Karpas-422 (cell line): ENCODE measurements at regions not wholly inside any gene's neighbourhood (a gene's known extent, or its start where the extent isn't known, plus 50 kb on each side); places are given as distances from the start of the nearest gene placed in this dataset.

Source experiments
- DNase-seq: peaks from one replicate; pipeline ENCODE4 v3.0.0-alpha.2; 2015
- H2AFZ ChIP-seq: fragments of 200-600 bp; sonication (generic); 2 replicates; pipeline ENCODE4 v1.6.1; 2014; ENCODE audit warnings: antibody characterized with exemption, low read length, mixed read lengths
- H3K27ac ChIP-seq: fragments of 200-600 bp; sonication (generic); 2 replicates; pipeline ENCODE4 v1.5.1; 2014; ENCODE audit warnings: mild to moderate bottlenecking, low read length, moderate library complexity
- H3K27me3 ChIP-seq: fragments of 200-600 bp; sonication (generic); 2 replicates; pipeline ENCODE4 v1.6.1; 2014; ENCODE audit warnings: low read length, mixed read lengths
- H3K36me3 ChIP-seq: fragments of 200-600 bp; sonication (generic); 2 replicates; pipeline ENCODE4 v1.6.1; 2014; ENCODE audit warnings: low read length, mixed read lengths; ENCODE audit not compliant: insufficient read depth
- H3K4me1 ChIP-seq: fragments of 200-600 bp; sonication (generic); 2 replicates; pipeline ENCODE4 v1.6.1; 2014; ENCODE audit warnings: mild to moderate bottlenecking, low read length, mixed read lengths
- H3K4me2 ChIP-seq: fragments of 200-600 bp; sonication (generic); 2 replicates; pipeline ENCODE4 v1.6.1; 2014; ENCODE audit warnings: low read length, low read depth, mild to moderate bottlenecking; ENCODE audit not compliant: poor library complexity, severe bottlenecking
- H3K4me3 ChIP-seq: fragments of 200-600 bp; sonication (generic); 2 replicates; pipeline ENCODE4 v1.5.1; 2014; ENCODE audit warnings: mild to moderate bottlenecking, antibody characterized with exemption, low read length, mixed read lengths
- H3K79me2 ChIP-seq: fragments of 200-600 bp; sonication (generic); 2 replicates; pipeline ENCODE4 v1.6.1; 2014; ENCODE audit warnings: mild to moderate bottlenecking, low read length, mixed read lengths
- H3K9ac ChIP-seq: fragments of 200-600 bp; sonication (generic); 2 replicates; pipeline ENCODE4 v1.6.0; 2014; ENCODE audit warnings: low read length
- H3K9me2 ChIP-seq: fragments of 200-600 bp; sonication (generic), shearing (Covaris generic); replicated peaks from 2 replicates; pipeline ENCODE4 v1.6.0; 2014; ENCODE audit warnings: mild to moderate bottlenecking, low read length, moderate library complexity; ENCODE audit not compliant: insufficient read depth
- H3K9me3 ChIP-seq: fragments of 300-700, 200-600 bp; sonication (generic); 2 replicates; pipeline ENCODE4 v1.6.1; 2014; ENCODE audit warnings: low read length, mixed read lengths
- H4K20me1 ChIP-seq: fragments of 200-600 bp; sonication (generic); 2 replicates; pipeline ENCODE4 v1.6.1; 2014; ENCODE audit warnings: mild to moderate bottlenecking, antibody characterized with exemption, low read length, low read depth; ENCODE audit not compliant: insufficient read depth

GRCh38 chr21:41565550-41565949 lies 57.6 kb upstream of the TMPRSS2 start:
- Histone ChIP-seq H3K27me3 (no peaks in the 10 kb centered on the region), H3K79me2 (no peaks in the 10 kb centered on the region), H3K9me3 (no peaks in the 10 kb centered on the region), H4K20me1 (no peaks in the 10 kb centered on the region), H2AFZ (no peak overlapping the region), H3K4me1 (no peaks in the 10 kb centered on the region), H3K9me2 (no peaks in the 10 kb centered on the region), H3K9ac (no peak overlapping the region), H3K36me3 (no peaks in the 10 kb centered on the region), H3K4me3 (no peak overlapping the region), H3K27ac (no peak overlapping the region), H3K4me2 (no peak overlapping the region)
- no peak for DNase-seq

GRCh38 chr21:41564871-41565274 lies 56.9 kb upstream of the TMPRSS2 start:
- Histone ChIP-seq H3K27ac (no peak overlapping the region), H3K36me3 (no peaks in the 10 kb centered on the region), H3K4me3 (no peak overlapping the region), H3K9me3 (no peaks in the 10 kb centered on the region), H3K4me1 (no peaks in the 10 kb centered on the region), H2AFZ (no peak overlapping the region), H3K79me2 (no peaks in the 10 kb centered on the region), H3K27me3 (no peaks in the 10 kb centered on the region), H3K9ac (no peak overlapping the region), H3K9me2 (no peaks in the 10 kb centered on the region), H4K20me1 (no peaks in the 10 kb centered on the region), H3K4me2 (no peak overlapping the region)
- DNase-seq = no peak

GRCh38 chr21:41562101-41563000 lies 54.4 kb upstream of the TMPRSS2 start:
- Histone ChIP-seq H3K9me2 (no peaks in the 10 kb centered on the region), H3K9ac (no peak overlapping the region), H3K27ac (no peak overlapping the region), H3K9me3 (no peaks in the 10 kb centered on the region), H3K79me2 (no peaks in the 10 kb centered on the region), H3K36me3 (no peaks in the 10 kb centered on the region), H3K4me3 (no peak overlapping the region), H3K4me1 (no peaks in the 10 kb centered on the region), H4K20me1 (no peaks in the 10 kb centered on the region), H2AFZ (no peak overlapping the region), H3K27me3 (no peaks in the 10 kb centered on the region), H3K4me2 (no peak overlapping the region)
- DNase-seq = no peak

- no peak overlapping the region for H3K4me3 ChIP-seq
- H3K27ac ChIP-seq = no peak overlapping the region
- H2AFZ ChIP-seq = no peak overlapping the region
- H3K9me2 ChIP-seq = no peaks in the 10 kb centered on the region
- H3K79me2 ChIP-seq = no peaks in the 10 kb centered on the region
- H3K4me2 ChIP-seq = no peak overlapping the region
- no peak for DNase-seq
- no peak overlapping the region for H3K9ac ChIP-seq
- H3K27me3 ChIP-seq = no peaks in the 10 kb centered on the region
- no peaks in the 10 kb centered on the region for H3K4me1 ChIP-seq
- H3K9me3 ChIP-seq = no peaks in the 10 kb centered on the region
- H4K20me1 ChIP-seq = no peaks in the 10 kb centered on the region
- no peaks in the 10 kb centered on the region for H3K36me3 ChIP-seq
Measured at GRCh38 chr21:41561701-41562100, 53.7 kb upstream of the TMPRSS2 start.

- H3K4me1 ChIP-seq = no peaks in the 10 kb centered on the region
- no peak for DNase-seq
- no peaks in the 10 kb centered on the region for H3K36me3 ChIP-seq
Measured at GRCh38 chr21:41560661-41561158, 52.8 kb upstream of the TMPRSS2 start.

GRCh38 chr21:41559658-41560631 lies 52.0 kb upstream of the TMPRSS2 start:
- Histone ChIP-seq H2AFZ (no peak overlapping the region), H3K79me2 (no peaks in the 10 kb centered on the region), H3K27ac (no peak overlapping the region), H3K4me2 (no peak overlapping the region), H3K27me3 (no peaks in the 10 kb centered on the region), H3K9me3 (no peaks in the 10 kb centered on the region), H3K9ac (no peak overlapping the region), H4K20me1 (no peaks in the 10 kb centered on the region), H3K4me3 (no peak overlapping the region), H3K36me3 (no peaks in the 10 kb centered on the region), H3K9me2 (no peaks in the 10 kb centered on the region), H3K4me1 (no peaks in the 10 kb centered on the region)
- no peak for DNase-seq

More at GRCh38 chr21:41560661-41561158, 52.8 kb upstream of the TMPRSS2 start:
- no peaks in the 10 kb centered on the region for H3K79me2 ChIP-seq
- no peaks in the 10 kb centered on the region for H4K20me1 ChIP-seq
- H3K27me3 ChIP-seq = no peaks in the 10 kb centered on the region
- H3K9ac ChIP-seq = no peak overlapping the region
- H3K4me2 ChIP-seq = no peak overlapping the region
- no peak overlapping the region for H2AFZ ChIP-seq
- H3K9me3 ChIP-seq = no peaks in the 10 kb centered on the region
- no peak overlapping the region for H3K4me3 ChIP-seq
- H3K9me2 ChIP-seq = no peaks in the 10 kb centered on the region
- H3K27ac ChIP-seq = no peak overlapping the region

- no peak for DNase-seq
- no peak overlapping the region for H3K27ac ChIP-seq
- no peak overlapping the region for H3K4me3 ChIP-seq
- no peaks in the 10 kb centered on the region for H3K4me1 ChIP-seq
- H2AFZ ChIP-seq = no peak overlapping the region
- no peak overlapping the region for H3K9ac ChIP-seq
- H3K36me3 ChIP-seq = no peaks in the 10 kb centered on the region
- H3K79me2 ChIP-seq = no peaks in the 10 kb centered on the region
- no peaks in the 10 kb centered on the region for H3K9me2 ChIP-seq
- H4K20me1 ChIP-seq = no peaks in the 10 kb centered on the region
- H3K4me2 ChIP-seq = no peak overlapping the region
- H3K9me3 ChIP-seq = no peaks in the 10 kb centered on the region
- H3K27me3 ChIP-seq = no peaks in the 10 kb centered on the region
Measured at GRCh38 chr21:41558842-41559241, 50.9 kb upstream of the TMPRSS2 start.

GRCh38 chr21:41557884-41558283 lies 49.9 kb upstream of the TMPRSS2 start:
- Histone ChIP-seq H3K9me3 (no peaks in the 10 kb centered on the region), H3K4me2 (no peak overlapping the region), H3K9me2 (no peaks in the 10 kb centered on the region), H3K27me3 (no peaks in the 10 kb centered on the region), H3K27ac (no peak overlapping the region), H3K9ac (no peak overlapping the region), H2AFZ (no peak overlapping the region), H4K20me1 (no peaks in the 10 kb centered on the region), H3K4me3 (no peak overlapping the region), H3K36me3 (no peaks in the 10 kb centered on the region), H3K79me2 (no peaks in the 10 kb centered on the region), H3K4me1 (no peaks in the 10 kb centered on the region)
- no peak for DNase-seq
